ENCODE measurements at regions not wholly inside any gene's neighbourhood (a gene's known extent, or its start where the extent isn't known, plus 50 kb on each side); places are given as distances from the start of the nearest gene placed in this dataset.

GRCh38 chr4:125546272-125546671 lies 231.5 kb downstream of the FAT4 start (continued):
- no peak for TF ChIP-seq HMGXB3 (CRISPR knock-in tag; IDR thresholded peaks at IDR 0.05; ENCODE audit: borderline replicate concordance)
- TF ChIP-seq LCORL (IDR thresholded peaks at IDR 0.05) = no peak
- no peak for TF ChIP-seq LCORL (CRISPR knock-in tag; IDR thresholded peaks at IDR 0.05)
- TF ChIP-seq PAWR (CRISPR knock-in tag; IDR thresholded peaks at IDR 0.05; ENCODE audit: borderline replicate concordance) = no peak
- no peak for TF ChIP-seq ZNF776 (CRISPR knock-in tag; IDR thresholded peaks at IDR 0.05)
- TF ChIP-seq ATF2 (CRISPR knock-in tag; IDR thresholded peaks at IDR 0.05) = no peak

- BruUV-seq (replicated peaks) = no TSS peak
- Histone ChIP-seq H3K9ac (ENCODE audit: insufficient read depth, low read depth, low read length) (no peak overlapping the region), H3K36me3 (replicated peaks in 1 of 2; ENCODE audit: control insufficient read depth in 1 of 2, insufficient read depth in 2 of 2, low read length in 2 of 2) (no peaks in the 10 kb centered on the region), H3K4me2 (ENCODE audit: low read depth, low read length) (no peak overlapping the region), H3K27ac (ENCODE audit: extremely low read length, insufficient read depth, low read length) (no peak overlapping the region), H3K4me3 (replicated peaks in 1 of 3; ENCODE audit: insufficient read depth in 1 of 3, low read depth in 2 of 3, low read length in 3 of 3) (no peak overlapping the region), H3K27me3 (ENCODE audit: control insufficient read depth in 1 of 2, insufficient read depth in 2 of 2, low read length in 2 of 2) (no peaks in the 10 kb centered on the region), H3K4me1 (ENCODE audit: insufficient read depth, low read length) (no peaks in the 10 kb centered on the region), H2AFZ (ENCODE audit: low read length) (no peak overlapping the region), H3K9me3 (ENCODE audit: low read length) (peaks cover 4% of the 10 kb centered on the region; the same call in 1 of the 2 replicates), H3K79me2 (ENCODE audit: insufficient read depth, low read length) (no peaks in the 10 kb centered on the region), H4K20me1 (ENCODE audit: insufficient read depth, low read length) (no peaks in the 10 kb centered on the region)
- ATAC-seq = no peak
- intact Hi-C loops (cut with micrococcal nuclease; ENCODE audit: unreplicated experiment) (no loop called here), in situ Hi-C loops (cut with HindIII; ENCODE audit: extremely low pct_ligation_motif_present, low pct_unique_long_range_greater_than_20kb) (no loop called here)
- ChIA-PET POLR2A (no interaction called here), CTCF (ENCODE audit: low intra/inter-chr PET ratio, low total read pairs) (no interaction called here)
- FAIRE-seq = no peak
- no peak for DNase-seq (ENCODE audit: low spot score)
- 34% methylated on average over 4 of the region's 4 CpGs for WGBS (ENCODE audit: low lambda C conversion rate)
- TF ChIP-seq KDM6A (CRISPR knock-in tag; IDR thresholded peaks at IDR 0.05; ENCODE audit: low read depth) (no peak), TP53 (CRISPR knock-in tag; conservative IDR thresholded peaks at IDR 0.05) (no peak), CBX1 (IDR thresholded peaks at IDR 0.05; ENCODE audit: low read depth) (no peak), ZHX1 (CRISPR knock-in tag; IDR thresholded peaks at IDR 0.05; ENCODE audit: low read depth) (no peak), ETS1 (CRISPR knock-in tag; IDR thresholded peaks at IDR 0.05) (no peak), ATF2 (CRISPR knock-in tag; IDR thresholded peaks at IDR 0.05) (no peak)
Observed at GRCh38 chr4:125547836-125548235, 233.1 kb downstream of the FAT4 start.
